Activated CD4-positive, alpha-beta T cell treated with anti-CD3 and anti-CD28 coated beads, Interleukin-2, amount 10 ng/mL, durations not matched to agents 7 days and 5 days (primary cell): ENCODE measurements at regions not wholly inside any gene's neighbourhood (a gene's known extent, or its start where the extent isn't known, plus 50 kb on each side); places are given as distances from the start of the nearest gene placed in this dataset.

Source experiments
- CTCF ChIA-PET: fragments of 350-600 bp; sonication (Branson Sonifier 250); formaldehyde crosslinking; loops from one replicate; lab custom pipeline; 2021; ENCODE audit warnings: antibody characterized with exemption; lab: Charles Lee
- POLR2A ChIA-PET: fragments of 350-600 bp; sonication (Branson Sonifier 250); formaldehyde crosslinking; loops from one replicate; lab custom pipeline; 2021; ENCODE audit warnings: antibody characterized with exemption; lab: Charles Lee
- DNase-seq: peaks from one replicate; pipeline ENCODE4 v3.0.0-alpha.2; 2020
- H3K27ac Mint-ChIP-seq: one replicate; pipeline ENCODE4 v1.8.0; 2021; ENCODE audit warnings: mild to moderate bottlenecking, moderate library complexity, mixed read lengths
- H3K27me3 Mint-ChIP-seq: one replicate; pipeline ENCODE4 v1.8.0; 2021; ENCODE audit warnings: mixed read lengths
- H3K36me3 Mint-ChIP-seq: one replicate; pipeline ENCODE4 v1.8.0; 2021; ENCODE audit warnings: low read depth, mixed read lengths
- H3K4me1 Mint-ChIP-seq: one replicate; pipeline ENCODE4 v1.8.0; 2021; ENCODE audit warnings: mixed read lengths
- H3K4me3 Mint-ChIP-seq: one replicate; pipeline ENCODE4 v1.8.0; 2021; ENCODE audit warnings: mild to moderate bottlenecking, moderate library complexity, mixed read lengths
- H3K9me3 Mint-ChIP-seq: one replicate; pipeline ENCODE4 v1.8.0; 2021; ENCODE audit warnings: mixed read lengths

GRCh38 chrX:10841579-10841978 lies 221.2 kb upstream of the MID1 start:
- no peak overlapping the region for H3K27ac Mint-ChIP-seq

GRCh38 chrX:10842646-10843045 lies 222.3 kb upstream of the MID1 start:
- DNase-seq = no peak
- H3K9me3 Mint-ChIP-seq = no peaks in the 10 kb centered on the region
- no peak overlapping the region for H3K27ac Mint-ChIP-seq
- no peak overlapping the region for H3K4me3 Mint-ChIP-seq
- H3K27me3 Mint-ChIP-seq = no peaks in the 10 kb centered on the region
- ChIA-PET CTCF (no interaction called here), POLR2A (no interaction called here)
- no peaks in the 10 kb centered on the region for H3K4me1 Mint-ChIP-seq
- H3K36me3 Mint-ChIP-seq = no peaks in the 10 kb centered on the region

More at GRCh38 chrX:10841579-10841978, 221.2 kb upstream of the MID1 start:
- DNase-seq = no peak
- H3K4me3 Mint-ChIP-seq = no peak overlapping the region
- no peaks in the 10 kb centered on the region for H3K36me3 Mint-ChIP-seq
- CTCF ChIA-PET = no interaction called here
- H3K4me1 Mint-ChIP-seq = no peaks in the 10 kb centered on the region
- POLR2A ChIA-PET = no interaction called here
- no peaks in the 10 kb centered on the region for H3K27me3 Mint-ChIP-seq
- no peaks in the 10 kb centered on the region for H3K9me3 Mint-ChIP-seq

GRCh38 chrX:10847333-10847732 lies 226.9 kb upstream of the MID1 start:
- Mint-ChIP-seq H3K9me3 (no peaks in the 10 kb centered on the region), H3K27me3 (no peaks in the 10 kb centered on the region), H3K27ac (no peak overlapping the region), H3K36me3 (no peaks in the 10 kb centered on the region), H3K4me3 (no peak overlapping the region), H3K4me1 (no peaks in the 10 kb centered on the region)
- ChIA-PET POLR2A (no interaction called here), CTCF (no interaction called here)
- no peak for DNase-seq

- DNase-seq = no peak
- no peaks in the 10 kb centered on the region for H3K27me3 Mint-ChIP-seq
- no peak overlapping the region for H3K4me3 Mint-ChIP-seq
- ChIA-PET POLR2A (no interaction called here), CTCF (no interaction called here)
- no peak overlapping the region for H3K27ac Mint-ChIP-seq
- no peaks in the 10 kb centered on the region for H3K9me3 Mint-ChIP-seq
- H3K36me3 Mint-ChIP-seq = no peaks in the 10 kb centered on the region
- no peaks in the 10 kb centered on the region for H3K4me1 Mint-ChIP-seq
Measured at GRCh38 chrX:10851809-10852208, 231.4 kb upstream of the MID1 start.

GRCh38 chrX:10854594-10854993 lies 234.2 kb upstream of the MID1 start:
- no peak overlapping the region for H3K4me3 Mint-ChIP-seq
- POLR2A ChIA-PET = no interaction called here
- H3K27me3 Mint-ChIP-seq = no peaks in the 10 kb centered on the region
- no peaks in the 10 kb centered on the region for H3K9me3 Mint-ChIP-seq
- no peaks in the 10 kb centered on the region for H3K36me3 Mint-ChIP-seq
- no peak overlapping the region for H3K27ac Mint-ChIP-seq
- no peak for DNase-seq
- CTCF ChIA-PET = no interaction called here
- no peaks in the 10 kb centered on the region for H3K4me1 Mint-ChIP-seq

- Mint-ChIP-seq H3K9me3 (no peaks in the 10 kb centered on the region), H3K4me3 (no peak overlapping the region), H3K27ac (no peak overlapping the region), H3K36me3 (no peaks in the 10 kb centered on the region), H3K4me1 (no peaks in the 10 kb centered on the region), H3K27me3 (no peaks in the 10 kb centered on the region)
- no peak for DNase-seq
- ChIA-PET POLR2A (no interaction called here), CTCF (no interaction called here)
Measured at GRCh38 chrX:10855845-10856244, 235.5 kb upstream of the MID1 start.

- ChIA-PET POLR2A (no interaction called here), CTCF (interaction anchor here (0.6 kb wide), 1 partner anchor 11 kb away, joined by 3 read pairs; no protein-coding TSS in a partner anchor)
- no peak for DNase-seq
- Mint-ChIP-seq H3K4me3 (no peak overlapping the region), H3K9me3 (no peaks in the 10 kb centered on the region), H3K4me1 (no peaks in the 10 kb centered on the region), H3K36me3 (no peaks in the 10 kb centered on the region), H3K27me3 (no peaks in the 10 kb centered on the region), H3K27ac (no peak overlapping the region)
Measured at GRCh38 chrX:10856797-10857196, 236.4 kb upstream of the MID1 start.

- no peak overlapping the region for H3K27ac Mint-ChIP-seq
Measured at GRCh38 chrX:10859353-10859752, 239.0 kb upstream of the MID1 start.

GRCh38 chrX:10875995-10876394 lies 235.1 kb upstream of the HCCS start:
- Mint-ChIP-seq H3K9me3 (no peaks in the 10 kb centered on the region), H3K27ac (no peak overlapping the region), H3K36me3 (no peaks in the 10 kb centered on the region), H3K4me1 (no peaks in the 10 kb centered on the region), H3K4me3 (no peak overlapping the region), H3K27me3 (no peaks in the 10 kb centered on the region)
- ChIA-PET POLR2A (no interaction called here), CTCF (no interaction called here)
- DNase-seq = no peak

More at GRCh38 chrX:10859353-10859752, 239.0 kb upstream of the MID1 start:
- CTCF ChIA-PET = interaction anchor here (1.2 kb wide), 1 partner anchor 19 kb away, joined by 3 read pairs; no protein-coding TSS in a partner anchor
- Mint-ChIP-seq H3K27me3 (no peaks in the 10 kb centered on the region), H3K4me3 (no peak overlapping the region), H3K4me1 (no peaks in the 10 kb centered on the region), H3K9me3 (no peaks in the 10 kb centered on the region), H3K36me3 (no peaks in the 10 kb centered on the region)
- DNase-seq = no peak
- POLR2A ChIA-PET = no interaction called here

GRCh38 chrX:10882484-10882883 lies 228.6 kb upstream of the HCCS start:
- Mint-ChIP-seq H3K27ac (no peak overlapping the region), H3K4me1 (no peaks in the 10 kb centered on the region), H3K9me3 (peaks cover 4% of the 10 kb centered on the region), H3K36me3 (no peaks in the 10 kb centered on the region), H3K4me3 (no peak overlapping the region), H3K27me3 (no peaks in the 10 kb centered on the region)
- no peak for DNase-seq
- POLR2A ChIA-PET = no interaction called here
- CTCF ChIA-PET = no interaction called here

GRCh38 chrX:10884246-10884645 lies 226.9 kb upstream of the HCCS start:
- Mint-ChIP-seq H3K9me3 (peaks cover 4% of the 10 kb centered on the region), H3K36me3 (no peaks in the 10 kb centered on the region), H3K27ac (no peak overlapping the region), H3K4me3 (no peak overlapping the region), H3K4me1 (no peaks in the 10 kb centered on the region), H3K27me3 (no peaks in the 10 kb centered on the region)
- CTCF ChIA-PET = interaction anchor here (0.8 kb wide), 1 partner anchor 13 kb away, joined by 3 read pairs; no protein-coding TSS in a partner anchor
- no peak for DNase-seq
- POLR2A ChIA-PET = no interaction called here

- DNase-seq = no peak
- CTCF ChIA-PET = no interaction called here
Measured at GRCh38 chrX:10892621-10893225, 218.4 kb upstream of the HCCS start.

GRCh38 chrX:10893366-10893765 lies 217.8 kb upstream of the HCCS start:
- DNase-seq = no peak
- H3K27ac Mint-ChIP-seq = no peak overlapping the region
- no peaks in the 10 kb centered on the region for H3K36me3 Mint-ChIP-seq
- ChIA-PET CTCF (no interaction called here), POLR2A (no interaction called here)
- H3K27me3 Mint-ChIP-seq = no peaks in the 10 kb centered on the region
- H3K4me3 Mint-ChIP-seq = no peak overlapping the region
- no peaks in the 10 kb centered on the region for H3K9me3 Mint-ChIP-seq
- H3K4me1 Mint-ChIP-seq = no peaks in the 10 kb centered on the region

More at GRCh38 chrX:10892621-10893225, 218.4 kb upstream of the HCCS start:
- Mint-ChIP-seq H3K27ac (no peak overlapping the region), H3K4me1 (no peaks in the 10 kb centered on the region), H3K9me3 (no peaks in the 10 kb centered on the region), H3K27me3 (no peaks in the 10 kb centered on the region), H3K4me3 (no peak overlapping the region), H3K36me3 (no peaks in the 10 kb centered on the region)
- POLR2A ChIA-PET = no interaction called here

GRCh38 chrX:10893976-10894375 lies 217.2 kb upstream of the HCCS start:
- CTCF ChIA-PET = no interaction called here
- H3K4me1 Mint-ChIP-seq = no peaks in the 10 kb centered on the region
- no peaks in the 10 kb centered on the region for H3K9me3 Mint-ChIP-seq
- DNase-seq = no peak
- H3K36me3 Mint-ChIP-seq = no peaks in the 10 kb centered on the region
- POLR2A ChIA-PET = no interaction called here
- no peak overlapping the region for H3K4me3 Mint-ChIP-seq
- H3K27me3 Mint-ChIP-seq = no peaks in the 10 kb centered on the region
- H3K27ac Mint-ChIP-seq = no peak overlapping the region
